K562 (cell line): ENCODE measurements at regions not wholly inside any gene's neighbourhood (a gene's known extent, or its start where the extent isn't known, plus 50 kb on each side); places are given as distances from the start of the nearest gene placed in this dataset.

ENCODE experiments used
- ATAC-seq: fragments of 200-7000 bp; cut with Tn5 transposase; 3 replicates; pipeline ENCODE4 v1.9.1; 2020; ENCODE audit warnings: moderate library complexity
- BruUV-seq: library from RNA; stranded (reverse); fragments of 400-500 nt; replicated peaks from 2 replicates; lab custom pipeline; 2021; lab: Mats Ljungman, UMichigan
- CTCF ChIA-PET: fragments of 300-600 bp; formaldehyde crosslinking; extraction: SDS; loops from one replicate; lab custom pipeline; 2021; ENCODE audit warnings: low intra/inter-chr PET ratio; lab: Yijun Ruan, JAX
- POLR2A ChIA-PET: fragments of 300-600, 350-650 bp; sonication (Branson Sonifier 250); formaldehyde crosslinking; extraction: SDS; loops from one replicate; lab custom pipeline; 2021; ENCODE audit warnings: antibody characterized with exemption, inconsistent platforms; lab: Yijun Ruan, JAX
- DNase-seq, 4 experiments: peaks; one replicate each; pipeline versions ENCODE4 v3.0.0 to v3.0.0-alpha.2; 2011 to 2018; ENCODE audit warnings: low spot score in 3 of 4, mixed read lengths in 3 of 4; ENCODE audit errors: extremely low read depth in 1 of 4
- FAIRE-seq: peaks from 2 replicates; lab custom pipeline; 2011; peaks lifted over from hg19 to GRCh38; lab: Jason Lieb, UNC
- H2AFZ ChIP-seq: 2 replicates; pipeline ENCODE4 v1.6.0; 2011; ENCODE audit warnings: low read depth, low read length, control low read depth, inconsistent platforms
- H3K27ac ChIP-seq: fragments of 200-600 bp; 3 replicates; pipeline ENCODE4 v1.8.0; 2011; ENCODE audit warnings: low read depth, mild to moderate bottlenecking, control low read depth, inconsistent platforms, low read length, moderate library complexity, mixed read lengths; ENCODE audit errors: extremely low read depth
- H3K27me3 ChIP-seq, 2 experiments: fragments of 300-600 bp in 1 of 2; 2 replicates in 1 of 2; 3 replicates in 1 of 2; pipeline versions ENCODE4 v1.6.0 to v1.8.0; 2011; ENCODE audit warnings: inconsistent platforms in 2 of 2, low read length in 2 of 2, mild to moderate bottlenecking in 1 of 2, mixed read lengths in 1 of 2, moderate library complexity in 1 of 2; ENCODE audit not compliant: control insufficient read depth in 2 of 2, insufficient read depth in 2 of 2
- H3K36me3 ChIP-seq: fragments of 300-600 bp; 3 replicates; pipeline ENCODE4 v1.8.0; 2011; ENCODE audit warnings: mild to moderate bottlenecking, low read length, inconsistent platforms; ENCODE audit not compliant: control insufficient read depth, insufficient read depth
- H3K4me1 ChIP-seq, 2 experiments: fragments of 200-600 bp in 1 of 2; replicated peaks in 1 of 2; 2 replicates in 1 of 2; 3 replicates in 1 of 2; pipeline versions ENCODE4 v1.5.1 to v1.8.0; 2011; ENCODE audit warnings: inconsistent platforms in 2 of 2, low read length in 2 of 2, mild to moderate bottlenecking in 1 of 2, mixed read lengths in 1 of 2, moderate library complexity in 1 of 2; ENCODE audit not compliant: control insufficient read depth in 2 of 2, insufficient read depth in 2 of 2
- H3K4me2 ChIP-seq: 2 replicates; pipeline ENCODE4 v1.6.1; 2011; ENCODE audit warnings: low read length, control low read depth, inconsistent platforms, mixed read lengths; ENCODE audit not compliant: insufficient read depth
- H3K4me3 ChIP-seq: fragments of 200-600 bp; sonication (generic), shearing (Covaris generic); 2 replicates; pipeline ENCODE4 v1.5.1; 2016; ENCODE audit warnings: control low read depth, inconsistent platforms
- H3K79me2 ChIP-seq: fragments of 200-600 bp; 3 replicates; pipeline ENCODE4 v1.8.0; 2011; ENCODE audit warnings: low read length, inconsistent platforms; ENCODE audit not compliant: control insufficient read depth, insufficient read depth
- H3K9ac ChIP-seq, 2 experiments: 2 replicates each; pipeline versions ENCODE4 v1.6.0 to v1.6.1; 2011; ENCODE audit warnings: low read depth in 2 of 2, low read length in 2 of 2, control low read depth in 1 of 2, inconsistent platforms in 1 of 2, mild to moderate bottlenecking in 1 of 2, mixed read lengths in 1 of 2; ENCODE audit not compliant: insufficient read depth in 1 of 2
- H3K9me1 ChIP-seq: one replicate; pipeline ENCODE4 v1.6.0; 2011; ENCODE audit warnings: inconsistent platforms, mild to moderate bottlenecking, low read length, moderate library complexity; ENCODE audit not compliant: control insufficient read depth, insufficient read depth
- H3K9me3 ChIP-seq: replicated peaks from 2 replicates; pipeline ENCODE4 v1.5.1; 2011; ENCODE audit warnings: low read depth, low read length, inconsistent platforms; ENCODE audit not compliant: control insufficient read depth, insufficient read depth
- H4K20me1 ChIP-seq: replicated peaks from 2 replicates; pipeline ENCODE4 v1.6.1; 2011; ENCODE audit warnings: low read length, inconsistent platforms, mixed read lengths; ENCODE audit not compliant: control insufficient read depth, insufficient read depth
- MTF1 ChIP-seq: fragments of 250-450 bp; sonication (Bioruptor Pico); IDR thresholded peaks from 2 replicates; pipeline ENCODE4 v1.9.0; 2021; ENCODE audit warnings: moderate library complexity, mild to moderate bottlenecking, inconsistent platforms, borderline replicate concordance
- NCOA6 ChIP-seq: fragments of 450-650 bp; IDR thresholded peaks from 2 replicates; pipeline ENCODE4 v1.6.1; 2017; ENCODE audit warnings: mild to moderate bottlenecking
- NFE2 ChIP-seq: IDR thresholded peaks from 2 replicates; pipeline ENCODE4 v1.6.1; 2014; ENCODE audit warnings: antibody characterized with exemption, low read depth
- POU5F1 ChIP-seq: fragments of 150-350 bp; IDR thresholded peaks from 2 replicates; pipeline ENCODE4 v1.6.1; 2014; ENCODE audit warnings: borderline replicate concordance, low read length, low read depth, mild to moderate bottlenecking; ENCODE audit not compliant: partially characterized antibody
- TAF15 ChIP-seq: fragments of 200-400 bp; formaldehyde crosslinking; IDR thresholded peaks from 2 replicates; pipeline ENCODE4 v1.6.1; 2017; ENCODE audit warnings: mild to moderate bottlenecking, low read depth, low read length, moderate library complexity
- U2AF1 ChIP-seq: fragments of 200-400 bp; formaldehyde crosslinking; optimal IDR thresholded peaks from 2 replicates; pipeline ENCODE3; 2017; ENCODE audit warnings: mild to moderate bottlenecking, low read depth, low read length, moderate library complexity
- WHSC1 ChIP-seq: IDR thresholded peaks from one replicate; pipeline ENCODE4 v1.6.1; 2012; ENCODE audit warnings: low read length, control low read depth, inconsistent platforms
- ZNF551 ChIP-seq: fragments of 250-450 bp; sonication (Bioruptor Pico); IDR thresholded peaks from 2 replicates; pipeline ENCODE4 v1.5.0; 2021; ENCODE audit warnings: mild to moderate bottlenecking, moderate library complexity
- ZNF589 ChIP-seq: fragments of 200-800 bp; sonication (Bioruptor generic); IDR thresholded peaks from 2 replicates; pipeline ENCODE4 v1.6.1; 2016; ENCODE audit warnings: low read depth, missing genetic modification characterization, missing compliant biosample characterization
- WGBS: fragments of 100-300 bp; shearing (Covaris generic); methylation state at CpG from one replicate; pipeline ENCODE4 v1.1.6; 2016; ENCODE audit warnings: low coverage, mixed read lengths; ENCODE audit not compliant: insufficient coverage; ENCODE audit errors: missing lambda C conversion rate; 5-methylcytosine and 5-hydroxymethylcytosine counted together
- in situ Hi-C: fragments of 300-500 bp; cut with MboI; formaldehyde crosslinking; loops from 4 replicates; pipeline ENCODE4 v1.15.0; 2018; ENCODE audit warnings: inconsistent platforms, mixed read lengths
- intact Hi-C: fragments of 100-400 bp; cut with micrococcal nuclease; formaldehyde crosslinking; loops from 2 replicates; pipeline ENCODE4 v1.14.2; 2022

GRCh38 chr18:29172756-29173067 lies 995.8 kb upstream of the CDH2 start:
- ChIA-PET CTCF (no interaction called here), POLR2A (no interaction called here)
- H3K9me1 ChIP-seq: no peaks in the 10 kb centered on the region
- H2AFZ ChIP-seq: no peak overlapping the region
- no peaks in the 10 kb centered on the region for H3K27me3 ChIP-seq
- no peaks in the 10 kb centered on the region for H3K79me2 ChIP-seq
- no peak overlapping the region for H3K4me2 ChIP-seq
- no peak for TF ChIP-seq ZNF589
- TF ChIP-seq WHSC1: no peak
- BruUV-seq: no TSS peak
- H3K4me1 ChIP-seq: no peaks in the 10 kb centered on the region
- ATAC-seq: no peak
- H3K36me3 ChIP-seq: no peaks in the 10 kb centered on the region
- intact Hi-C loops (no loop called here), in situ Hi-C loops (no loop called here)
- H3K9ac ChIP-seq: no peak overlapping the region
- H4K20me1 ChIP-seq: no peaks in the 10 kb centered on the region
- H3K4me3 ChIP-seq: no peak overlapping the region
- no peak overlapping the region for H3K27ac ChIP-seq
- 0% methylated on average over 1 of the region's 1 CpG for WGBS
- no peak for FAIRE-seq
- no peak for DNase-seq
- no peaks in the 10 kb centered on the region for H3K9me3 ChIP-seq

GRCh38 chr18:29171892-29172755 lies 995.2 kb upstream of the CDH2 start:
- in situ Hi-C loops: no loop called here
- no peak for ATAC-seq
- Histone ChIP-seq H3K9me1 (no peaks in the 10 kb centered on the region), H3K9me3 (no peaks in the 10 kb centered on the region), H3K4me2 (no peak overlapping the region), H3K79me2 (no peaks in the 10 kb centered on the region), H3K9ac (no peak overlapping the region), H4K20me1 (no peaks in the 10 kb centered on the region), H3K4me1 (no peaks in the 10 kb centered on the region), H3K27me3 (no peaks in the 10 kb centered on the region), H3K4me3 (no peak overlapping the region), H2AFZ (no peak overlapping the region), H3K27ac (no peak overlapping the region), H3K36me3 (no peaks in the 10 kb centered on the region)
- TF ChIP-seq NCOA6 (no peak), MTF1 (CRISPR knock-in tag) (no peak), POU5F1 (no peak), TAF15 (no peak), NFE2 (no peak), U2AF1 (no peak), ZNF551 (CRISPR knock-in tag) (no peak)
- intact Hi-C loops: no loop called here
- ChIA-PET POLR2A (no interaction called here), CTCF (no interaction called here)
- BruUV-seq: no TSS peak
- WGBS: 1% methylated on average over 5 of the region's 5 CpGs
- no peak for DNase-seq
- FAIRE-seq: no peak
